CD14-positive monocyte (primary cell): ENCODE measurements at regions not wholly inside any gene's neighbourhood (a gene's known extent, or its start where the extent isn't known, plus 50 kb on each side); places are given as distances from the start of the nearest gene placed in this dataset.

ENCODE experiments used
- DNase-seq, 3 donors: peaks; one replicate each; pipeline ENCODE4 v3.0.0-alpha.2; 2011 to 2022
- H2AFZ ChIP-seq: 2 replicates; pipeline ENCODE4 v1.6.0; 2012; ENCODE audit warnings: mild to moderate bottlenecking, low read depth, low read length, inconsistent platforms; ENCODE audit not compliant: insufficient read depth, poor library complexity, severe bottlenecking
- H3K27ac ChIP-seq, 2 donors: 1 replicate in 1 of 2; 2 replicates in 1 of 2; pipeline ENCODE4 v1.5.1; 2012 to 2013; ENCODE audit warnings: low read length in 2 of 2, control low read depth in 1 of 2, inconsistent platforms in 1 of 2, low read depth in 1 of 2, mild to moderate bottlenecking in 1 of 2
- H3K27me3 ChIP-seq, 2 donors: one replicate each; pipeline versions ENCODE4 v1.6.0 to v1.6.1; 2011 to 2013; ENCODE audit warnings: low read length in 2 of 2; ENCODE audit not compliant: control insufficient read depth in 2 of 2, insufficient read depth in 2 of 2
- H3K36me3 ChIP-seq, 2 donors: replicated peaks in 1 of 2; 1 replicate in 1 of 2; 2 replicates in 1 of 2; pipeline versions ENCODE4 v1.5.1 to v1.6.1; 2012 to 2013; ENCODE audit warnings: low read length in 2 of 2, control low read depth in 1 of 2, inconsistent platforms in 1 of 2, mild to moderate bottlenecking in 1 of 2; ENCODE audit not compliant: insufficient read depth in 2 of 2, control insufficient read depth in 1 of 2
- H3K4me1 ChIP-seq, 2 donors: 1 replicate in 1 of 2; 2 replicates in 1 of 2; pipeline versions ENCODE4 v1.5.1 to v1.6.1; 2012 to 2013; ENCODE audit warnings: low read length in 2 of 2, control low read depth in 1 of 2, inconsistent platforms in 1 of 2, mild to moderate bottlenecking in 1 of 2, moderate library complexity in 1 of 2; ENCODE audit not compliant: insufficient read depth in 2 of 2, control insufficient read depth in 1 of 2
- H3K4me2 ChIP-seq: replicated peaks from 2 replicates; pipeline ENCODE3; 2012; ENCODE audit warnings: low read length, moderate library complexity, mild to moderate bottlenecking; ENCODE audit not compliant: poor library complexity, severe bottlenecking; ENCODE audit errors: extremely low read depth
- H3K4me3 ChIP-seq, 3 experiments: fragments of 200-600 bp in 1 of 3; sonication (generic) in 1 of 3; replicated peaks in 1 of 3; 1 replicate in 2 of 3; 2 replicates in 1 of 3; pipeline ENCODE4 v1.5.1; 2011 to 2013; ENCODE audit warnings: low read length in 3 of 3, mild to moderate bottlenecking in 3 of 3, control low read depth in 2 of 3, low read depth in 2 of 3, inconsistent platforms in 1 of 3, moderate library complexity in 1 of 3
- H3K79me2 ChIP-seq: 2 replicates; pipeline ENCODE4 v1.6.0; 2012; ENCODE audit warnings: mild to moderate bottlenecking, control low read depth, inconsistent platforms, low read length, moderate library complexity; ENCODE audit not compliant: insufficient read depth
- H3K9ac ChIP-seq: 2 replicates; pipeline ENCODE4 v1.6.0; 2017; ENCODE audit warnings: low read length, mild to moderate bottlenecking; ENCODE audit not compliant: insufficient read depth, poor library complexity, severe bottlenecking
- H3K9me3 ChIP-seq, 2 donors: replicated peaks in 1 of 2; 1 replicate in 1 of 2; 2 replicates in 1 of 2; pipeline versions ENCODE4 v1.5.1 to v1.6.1; 2012 to 2013; ENCODE audit warnings: low read length in 2 of 2, control low read depth in 1 of 2; ENCODE audit not compliant: control insufficient read depth in 1 of 2, insufficient read depth in 1 of 2
- H4K20me1 ChIP-seq: 2 replicates; pipeline ENCODE4 v1.6.0; 2012; ENCODE audit warnings: mild to moderate bottlenecking, low read length, control low read depth, moderate library complexity; ENCODE audit not compliant: insufficient read depth
- H3K27ac Mint-ChIP-seq, 7 donors: one replicate each; pipeline ENCODE4 v1.8.0; 2020; ENCODE audit warnings: mild to moderate bottlenecking in 7 of 7, mixed read lengths in 7 of 7, moderate library complexity in 6 of 7, inconsistent platforms in 2 of 7
- H3K27me3 Mint-ChIP-seq, 3 donors: one replicate each; pipeline ENCODE4 v1.8.0; 2021 to 2022; ENCODE audit warnings: low read depth in 3 of 3, mild to moderate bottlenecking in 3 of 3, mixed read lengths in 3 of 3, moderate library complexity in 3 of 3, inconsistent platforms in 1 of 3
- H3K36me3 Mint-ChIP-seq, 2 donors: one replicate each; pipeline ENCODE4 v1.8.0; 2020; ENCODE audit warnings: mixed read lengths in 2 of 2, inconsistent platforms in 1 of 2, mild to moderate bottlenecking in 1 of 2
- H3K4me1 Mint-ChIP-seq: one replicate; pipeline ENCODE4 v1.8.0; 2020; ENCODE audit warnings: mild to moderate bottlenecking, mixed read lengths
- H3K4me3 Mint-ChIP-seq, 2 donors: one replicate each; pipeline ENCODE4 v1.8.0; 2020; ENCODE audit warnings: mild to moderate bottlenecking in 2 of 2, mixed read lengths in 2 of 2, moderate library complexity in 1 of 2
- H3K9me3 Mint-ChIP-seq, 7 donors: one replicate each; pipeline ENCODE4 v1.8.0; 2020 to 2022; ENCODE audit warnings: mixed read lengths in 7 of 7, mild to moderate bottlenecking in 6 of 7, moderate library complexity in 6 of 7, inconsistent platforms in 2 of 7
- CTCF ChIP-seq: fragments of 200-600 bp; IDR thresholded peaks from one replicate; pipeline ENCODE4 v1.8.0; 2022; ENCODE audit warnings: antibody characterized with exemption, mild to moderate bottlenecking
- WGBS: methylation state at CpG from one replicate; pipeline ENCODE4 v1.1.5; 2013; ENCODE audit warnings: missing lambda C conversion rate; ENCODE audit not compliant: insufficient coverage; 5-methylcytosine and 5-hydroxymethylcytosine counted together
- intact Hi-C, 2 donors: fragments of 100-400 bp; cut with micrococcal nuclease; formaldehyde crosslinking; loops; one replicate each; pipeline versions ENCODE4 v1.15.0 to v1.15.1; 2023

GRCh38 chr12:93080452-93080851 lies 151.4 kb upstream of the EEA1 start:
- no peak overlapping the region for H3K27ac ChIP-seq
- peaks cover 0 to 5% (median 2%) of the 10 kb centered on the region in 3 donors for H3K27me3 Mint-ChIP-seq
- H3K27me3 ChIP-seq = no peaks in the 10 kb centered on the region
- H3K27ac Mint-ChIP-seq = no peak overlapping the region
- peaks cover 0 to 11% of the 10 kb centered on the region in 2 donors for H3K9me3 ChIP-seq
- intact Hi-C loops = no loop called here
- no peak overlapping the region for H3K9ac ChIP-seq
- peaks cover 5 to 22% (median 10%) of the 10 kb centered on the region in 7 donors for H3K9me3 Mint-ChIP-seq
- WGBS = no CpG with 5 or more reads among the region's 2 CpGs
- H3K36me3 ChIP-seq = no peaks in the 10 kb centered on the region
- H2AFZ ChIP-seq = no peak overlapping the region
- no peaks in the 10 kb centered on the region for H3K4me1 ChIP-seq
- no peaks in the 10 kb centered on the region for H3K79me2 ChIP-seq
- H4K20me1 ChIP-seq = no peaks in the 10 kb centered on the region
- H3K4me3 ChIP-seq = no peak overlapping the region
- no peaks in the 10 kb centered on the region for H3K4me1 Mint-ChIP-seq
- TF ChIP-seq CTCF = no peak
- H3K4me2 ChIP-seq = no peak overlapping the region
- no peak overlapping the region for H3K4me3 Mint-ChIP-seq
- DNase-seq = no peak
- H3K36me3 Mint-ChIP-seq = no peaks in the 10 kb centered on the region

- peaks cover 0 to 3% (median 2%) of the 10 kb centered on the region in 3 donors for H3K27me3 Mint-ChIP-seq
- no peak overlapping the region for H3K4me2 ChIP-seq
- H3K4me3 ChIP-seq = no peak overlapping the region
- H3K36me3 ChIP-seq = no peaks in the 10 kb centered on the region
- peaks cover under 1 to 13% of the 10 kb centered on the region in 2 donors for H3K9me3 ChIP-seq
- no peak for TF ChIP-seq CTCF
- no peak overlapping the region for H3K27ac ChIP-seq
- peaks cover 9 to 22% (median 13%) of the 10 kb centered on the region in 7 donors for H3K9me3 Mint-ChIP-seq
- intact Hi-C loops = no loop called here
- no peaks in the 10 kb centered on the region for H3K4me1 Mint-ChIP-seq
- no peaks in the 10 kb centered on the region for H3K4me1 ChIP-seq
- H3K4me3 Mint-ChIP-seq = no peak overlapping the region
- no peaks in the 10 kb centered on the region for H3K36me3 Mint-ChIP-seq
- H3K27ac Mint-ChIP-seq = no peak overlapping the region
- 96% methylated on average over 6 of the region's 10 CpGs for WGBS
- no peaks in the 10 kb centered on the region for H3K27me3 ChIP-seq
- no peaks in the 10 kb centered on the region for H3K79me2 ChIP-seq
- H2AFZ ChIP-seq = no peak overlapping the region
- no peak for DNase-seq
- H4K20me1 ChIP-seq = no peaks in the 10 kb centered on the region
- no peak overlapping the region for H3K9ac ChIP-seq
Measured at GRCh38 chr12:93080994-93081809, 152.1 kb upstream of the EEA1 start.
